HCEC 1CT (cell line): ENCODE measurements at regions not wholly inside any gene's neighbourhood (a gene's known extent, or its start where the extent isn't known, plus 50 kb on each side); places are given as distances from the start of the nearest gene placed in this dataset.

Experiments used
- DNase-seq: peaks from one replicate; pipeline ENCODE4 v3.0.0-alpha.2; 2017

GRCh38 chr12:89946518-89947135, 238.0 kb upstream of the ATP2B1 start:
- no peak for DNase-seq

- no peak for DNase-seq
Observed at GRCh38 chr12:89945123-89945522, 236.5 kb upstream of the ATP2B1 start.

DNA sequence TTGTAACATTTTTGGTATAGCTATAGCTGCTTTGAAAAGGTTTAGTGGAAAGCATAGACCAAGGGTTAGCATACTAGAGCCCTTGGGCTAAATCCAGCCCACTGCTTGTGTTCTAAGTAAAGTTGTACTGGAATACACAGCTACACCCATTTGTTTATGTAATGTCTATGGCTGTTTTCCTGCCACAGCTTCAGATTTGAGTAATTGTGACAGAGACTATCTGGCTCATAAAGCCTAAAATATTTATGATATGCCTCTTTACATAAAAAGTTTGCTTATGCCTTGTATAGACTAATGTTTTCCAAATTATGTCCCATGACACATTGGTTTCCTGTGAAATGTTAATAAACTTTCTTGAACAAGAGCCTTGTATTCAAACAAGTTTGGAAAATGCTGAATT, 234.8 kb upstream of the ATP2B1 start:
- DNase-seq: no peak

- no peak for DNase-seq
Observed at GRCh38 chr12:89941436-89941835, 232.8 kb upstream of the ATP2B1 start.

- DNase-seq: peak; percentile 41
Observed at GRCh38 chr12:89939522-89940215, 231.0 kb upstream of the ATP2B1 start.

GRCh38 chr12:89936631-89937030, 228.0 kb upstream of the ATP2B1 start:
- no peak for DNase-seq

DNA sequence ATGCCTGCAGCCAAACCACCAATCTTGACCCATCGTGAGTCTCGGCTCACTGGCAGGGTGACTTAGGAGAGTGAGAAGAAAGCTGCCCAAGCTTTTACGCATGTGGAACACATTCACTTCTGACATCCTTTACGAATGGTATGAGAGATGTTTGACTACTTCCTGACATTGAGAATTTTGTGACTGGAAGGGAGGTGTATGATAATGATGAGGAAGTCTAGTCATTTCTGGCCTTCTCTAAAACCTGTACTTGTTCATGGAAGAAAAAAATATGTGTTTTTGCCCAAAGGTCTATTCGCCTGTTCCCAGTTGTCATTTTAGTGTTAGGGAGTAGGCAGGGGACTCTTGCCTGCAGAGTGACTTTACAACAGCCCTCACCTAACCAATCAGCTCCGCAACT, 227.2 kb upstream of the ATP2B1 start:
- no peak for DNase-seq

DNA sequence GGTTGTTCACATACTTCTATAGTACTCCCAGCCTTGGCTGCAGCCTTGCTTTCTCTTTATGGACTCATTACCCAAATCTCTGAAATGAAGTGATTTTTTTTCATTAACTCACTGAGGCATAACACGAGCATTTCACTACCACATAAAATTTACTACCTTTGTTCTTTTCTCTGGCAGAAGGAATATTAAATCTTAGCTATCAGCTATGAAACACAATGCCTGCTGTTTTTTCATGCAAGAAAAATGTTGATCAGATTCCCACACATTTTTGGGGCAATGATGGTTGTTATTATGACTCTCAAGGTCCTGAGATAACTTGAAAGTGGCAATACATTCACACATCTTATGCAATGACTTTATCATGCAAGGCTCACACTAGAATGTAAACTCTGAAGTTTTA, 225.3 kb upstream of the ATP2B1 start:
- DNase-seq: no peak

DNA sequence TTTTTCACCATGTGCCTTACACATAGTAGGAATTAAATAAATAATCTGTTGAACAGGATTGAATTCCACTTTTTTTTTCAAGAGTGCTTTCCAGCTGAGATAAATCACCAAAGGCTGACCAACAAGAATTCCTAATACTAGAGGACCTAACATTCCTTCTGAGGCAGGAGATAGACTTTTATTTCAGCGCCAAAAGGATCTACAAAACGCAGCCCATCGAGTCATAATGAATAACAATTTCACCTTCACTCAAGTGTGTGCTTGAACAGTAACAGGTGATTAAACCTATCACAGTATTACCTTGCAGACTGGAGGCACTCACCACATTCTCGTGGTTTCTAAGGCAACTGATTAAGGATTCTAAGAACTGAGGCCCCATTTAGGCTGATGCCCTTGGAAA, 224.3 kb upstream of the ATP2B1 start:
- DNase-seq: no peak

DNA sequence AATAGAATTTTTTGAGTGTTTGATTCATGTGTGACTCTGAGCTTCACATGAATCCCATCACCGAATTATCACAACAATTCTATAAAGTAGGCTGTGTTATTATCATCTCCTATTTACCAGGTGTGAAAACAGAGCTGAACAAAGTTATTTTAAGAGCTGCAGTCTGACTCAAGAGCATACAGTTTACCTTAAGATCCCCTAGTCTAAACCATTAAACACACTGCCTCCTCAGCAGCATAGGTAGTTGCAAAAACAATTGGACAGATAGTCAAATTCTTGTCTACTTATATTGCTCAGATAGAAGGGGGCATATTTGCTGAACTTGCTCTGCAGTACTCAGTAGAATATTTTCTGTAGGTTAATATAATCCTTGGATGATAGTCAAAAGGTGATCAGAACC, 219.8 kb upstream of the ATP2B1 start:
- no peak for DNase-seq

GRCh38 chr12:89927226-89927698, 218.6 kb upstream of the ATP2B1 start:
- no peak for DNase-seq

- DNase-seq: peak; percentile 8
Observed at GRCh38 chr12:89924191-89924590, 215.6 kb upstream of the ATP2B1 start.

DNA sequence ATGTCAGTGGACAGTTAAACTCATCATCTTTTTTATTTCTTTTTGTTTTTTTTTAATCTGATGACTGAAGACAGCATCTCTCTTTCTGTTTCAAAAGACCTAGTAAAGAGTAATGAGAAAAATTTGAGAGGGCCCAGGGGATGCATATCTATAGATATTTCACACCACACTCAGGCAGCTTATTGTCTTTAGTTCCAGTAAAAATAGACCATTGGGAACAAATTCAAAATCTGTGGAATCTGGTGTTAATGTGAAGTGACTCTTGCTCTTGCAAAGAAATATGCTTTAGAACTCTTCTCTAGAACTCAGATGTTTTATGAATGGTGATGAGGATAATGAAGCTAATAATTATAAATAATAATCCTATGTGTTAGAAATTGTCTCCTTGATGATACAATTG, 214.5 kb upstream of the ATP2B1 start:
- DNase-seq: no peak

DNA sequence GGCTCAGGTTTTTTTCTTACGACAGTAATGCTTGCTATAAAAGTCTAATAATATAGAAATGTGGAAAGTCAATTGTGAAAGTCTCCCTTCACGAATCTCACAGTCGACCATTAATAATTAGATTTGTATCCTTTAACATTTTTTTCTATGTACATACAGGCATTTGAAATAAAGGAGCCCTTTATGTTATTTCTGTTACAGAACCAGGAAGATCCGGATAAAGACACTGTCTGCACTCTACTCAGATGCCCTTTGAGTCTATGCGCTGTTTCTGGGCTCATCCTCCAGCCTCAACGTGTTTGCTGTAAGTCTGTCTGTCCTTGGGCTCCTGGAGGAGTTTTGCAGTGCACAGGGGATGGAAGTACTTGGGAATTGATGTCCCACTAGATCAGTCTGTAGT, 212.2 kb upstream of the ATP2B1 start:
- no peak for DNase-seq

- DNase-seq: no peak
Observed at GRCh38 chr12:89919241-89919906, 210.7 kb upstream of the ATP2B1 start.

DNA sequence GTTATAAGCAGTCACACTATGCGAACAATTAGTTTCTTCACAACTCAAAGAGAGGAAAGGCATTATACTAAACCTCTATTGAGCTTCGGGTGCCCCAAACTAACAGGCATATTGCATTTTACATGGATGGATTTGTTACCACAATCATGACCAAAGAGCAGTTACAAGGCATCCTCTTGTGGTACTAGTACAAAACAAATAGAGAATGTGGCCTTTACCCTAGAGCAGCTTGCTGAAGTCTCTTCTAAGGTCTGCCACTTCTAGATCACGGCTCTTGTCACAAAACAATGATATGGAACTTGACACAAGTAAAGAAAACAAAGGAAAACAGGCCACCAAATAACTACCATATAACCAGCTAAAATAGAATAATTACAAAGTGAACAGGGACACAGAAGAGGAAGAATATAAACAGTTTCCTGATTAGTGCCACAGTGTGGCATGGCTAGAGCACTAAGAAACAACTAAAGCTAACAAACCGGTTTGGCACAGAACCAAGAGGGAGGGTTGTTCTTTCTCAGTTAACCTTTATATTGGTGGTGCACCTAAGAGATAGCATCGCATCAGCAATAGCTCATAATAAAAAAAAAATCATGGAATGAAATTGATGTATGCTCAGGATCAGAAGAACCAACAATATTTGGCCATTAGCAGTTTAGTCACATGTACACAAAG, 209.7 kb upstream of the ATP2B1 start:
- no peak for DNase-seq

GRCh38 chr12:89909753-89910152, 201.1 kb upstream of the ATP2B1 start:
- DNase-seq: no peak

- DNase-seq: no peak
Observed at GRCh38 chr12:89907659-89908058, 199.0 kb upstream of the ATP2B1 start.

DNA sequence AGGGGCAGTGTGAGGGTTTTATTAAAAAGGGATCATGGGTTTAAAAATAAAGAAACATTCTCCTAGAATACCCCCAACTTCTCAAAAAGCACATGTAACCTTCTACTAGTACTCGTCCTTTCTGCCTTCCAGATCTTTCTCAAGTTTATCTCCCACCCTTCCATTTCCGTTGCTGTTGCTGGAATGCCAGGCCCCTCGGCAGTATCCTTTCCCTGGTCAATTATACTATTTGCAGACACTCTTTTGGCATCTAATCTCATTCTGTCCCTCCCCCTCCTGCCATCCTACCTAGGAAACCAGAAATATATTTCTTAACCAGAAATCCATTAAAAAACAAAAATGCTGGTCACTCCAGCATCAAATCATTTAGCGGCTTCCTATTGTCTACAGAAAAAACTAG, 198.2 kb upstream of the ATP2B1 start:
- DNase-seq: no peak

GRCh38 chr12:89906178-89906577, 197.5 kb upstream of the ATP2B1 start:
- DNase-seq: no peak

DNA sequence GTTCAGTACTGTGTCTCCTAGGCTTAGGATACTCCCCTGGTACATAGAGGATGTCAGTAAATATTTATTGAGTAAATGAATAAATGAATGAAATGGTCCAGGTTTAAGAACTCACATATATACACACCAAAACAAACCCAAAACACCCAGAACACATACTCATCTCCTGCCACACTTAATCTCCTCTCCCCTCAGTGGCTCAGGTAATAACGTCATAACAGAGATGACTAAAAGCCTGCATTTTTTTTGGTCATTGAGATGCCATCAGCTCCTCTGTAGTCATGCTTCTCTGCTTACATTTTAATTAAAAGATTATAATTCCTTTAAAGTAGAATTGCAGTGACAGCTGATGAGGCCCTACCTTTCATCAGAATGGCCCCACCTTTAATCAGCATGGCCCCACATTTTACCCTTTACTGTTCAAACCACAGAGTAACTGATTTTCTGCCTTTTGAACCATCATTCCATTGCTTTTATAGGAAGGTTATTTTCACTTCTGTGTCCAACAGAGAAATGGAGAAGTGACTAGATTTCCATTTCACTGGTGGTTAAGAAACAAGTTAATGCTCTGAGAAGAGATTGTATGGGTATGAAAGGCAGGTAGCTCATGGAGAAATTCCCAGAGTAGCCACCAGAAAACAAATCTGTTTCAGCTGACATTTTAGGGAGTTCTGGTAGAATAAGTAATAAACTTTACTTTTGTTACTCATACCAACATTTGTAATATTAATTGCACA, 193.4 kb upstream of the ATP2B1 start:
- no peak for DNase-seq

DNA sequence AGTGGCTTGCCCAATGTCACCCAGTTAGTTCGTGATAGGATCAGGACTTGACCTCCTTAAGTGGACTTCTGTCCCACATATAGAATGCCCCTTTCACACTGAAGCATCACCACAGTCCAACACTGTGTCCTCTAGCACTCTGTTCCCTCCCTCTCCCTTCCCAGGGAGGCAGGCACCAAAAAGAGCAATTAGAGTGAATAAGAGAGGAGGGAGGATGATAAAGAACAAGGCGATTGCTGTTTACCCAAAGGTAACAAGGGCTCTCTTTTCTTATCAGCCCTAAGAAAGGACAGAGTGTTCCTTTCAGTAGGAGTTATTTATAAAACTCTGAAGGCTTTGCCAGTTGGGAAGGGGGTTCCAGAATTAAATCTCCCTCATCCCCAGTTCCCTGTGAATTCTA, 192.7 kb upstream of the ATP2B1 start:
- DNase-seq: no peak

GRCh38 chr12:89899651-89900050, 191.0 kb upstream of the ATP2B1 start:
- no peak for DNase-seq
